ENCODE measurements at regions not wholly inside any gene's neighbourhood (a gene's known extent, or its start where the extent isn't known, plus 50 kb on each side); places are given as distances from the start of the nearest gene placed in this dataset.
"Not testable (repeated sequence)": the region's sequence is repeated elsewhere in the genome, so short reads cannot be mapped to it uniquely, and the experiment has no call there.

DNA sequence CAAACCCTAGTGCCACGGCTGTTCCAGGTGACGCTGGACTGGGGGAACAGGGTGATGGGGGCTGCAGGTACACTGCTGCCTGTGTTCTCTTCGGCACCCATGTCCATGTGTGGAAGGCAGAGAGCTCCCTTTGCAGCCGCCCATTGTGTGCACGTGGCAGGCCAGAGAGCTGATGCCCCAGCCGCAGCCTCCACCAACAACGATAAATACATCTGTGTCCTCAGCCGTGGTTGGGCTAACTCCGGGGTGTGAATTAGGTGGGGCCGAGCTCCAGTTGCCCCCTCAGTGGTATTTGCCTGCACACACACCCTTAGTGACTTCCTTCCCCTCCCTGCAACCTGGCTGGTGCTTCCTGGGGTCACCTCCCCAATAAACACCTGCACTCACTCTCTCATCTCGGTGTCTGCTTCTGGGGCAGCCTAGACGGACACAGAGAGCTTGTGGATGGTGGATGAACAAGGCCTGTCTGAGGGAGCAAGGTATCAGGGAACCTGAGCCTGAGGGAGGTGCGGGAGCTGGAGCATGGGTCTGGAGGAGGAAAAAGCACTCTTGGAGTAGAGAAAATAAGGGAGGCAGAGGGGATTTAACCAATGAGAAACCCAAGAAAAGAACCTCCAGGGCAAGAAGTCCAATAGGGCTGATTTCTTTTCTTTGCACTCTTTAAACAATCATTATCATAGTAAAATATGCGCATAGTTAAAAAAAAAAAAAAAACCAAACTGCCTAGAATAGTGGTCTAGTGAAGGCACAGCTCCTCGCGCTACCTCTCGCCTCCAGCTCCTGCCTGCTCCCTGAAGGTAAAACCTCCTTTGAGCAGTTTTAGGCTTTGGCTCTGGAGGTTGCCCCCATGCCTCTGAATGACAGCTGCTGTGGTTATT is 112.6 kb downstream of the ZNF664 start:
- Mint-ChIP-seq H3K27me3 (ENCODE audit: unreplicated experiment) (peaks cover 2% of the 10 kb centered on the region), H3K9me3 (ENCODE audit: unreplicated experiment) (no peaks in the 10 kb centered on the region), H3K27ac (ENCODE audit: unreplicated experiment) (no peak overlapping the region), H3K36me3 (ENCODE audit: low read depth, unreplicated experiment) (no peaks in the 10 kb centered on the region), H3K4me1 (ENCODE audit: unreplicated experiment) (peaks cover 6% of the 10 kb centered on the region), H3K4me3 (ENCODE audit: unreplicated experiment) (no peak overlapping the region)
- TF ChIP-seq, protein P1, sequence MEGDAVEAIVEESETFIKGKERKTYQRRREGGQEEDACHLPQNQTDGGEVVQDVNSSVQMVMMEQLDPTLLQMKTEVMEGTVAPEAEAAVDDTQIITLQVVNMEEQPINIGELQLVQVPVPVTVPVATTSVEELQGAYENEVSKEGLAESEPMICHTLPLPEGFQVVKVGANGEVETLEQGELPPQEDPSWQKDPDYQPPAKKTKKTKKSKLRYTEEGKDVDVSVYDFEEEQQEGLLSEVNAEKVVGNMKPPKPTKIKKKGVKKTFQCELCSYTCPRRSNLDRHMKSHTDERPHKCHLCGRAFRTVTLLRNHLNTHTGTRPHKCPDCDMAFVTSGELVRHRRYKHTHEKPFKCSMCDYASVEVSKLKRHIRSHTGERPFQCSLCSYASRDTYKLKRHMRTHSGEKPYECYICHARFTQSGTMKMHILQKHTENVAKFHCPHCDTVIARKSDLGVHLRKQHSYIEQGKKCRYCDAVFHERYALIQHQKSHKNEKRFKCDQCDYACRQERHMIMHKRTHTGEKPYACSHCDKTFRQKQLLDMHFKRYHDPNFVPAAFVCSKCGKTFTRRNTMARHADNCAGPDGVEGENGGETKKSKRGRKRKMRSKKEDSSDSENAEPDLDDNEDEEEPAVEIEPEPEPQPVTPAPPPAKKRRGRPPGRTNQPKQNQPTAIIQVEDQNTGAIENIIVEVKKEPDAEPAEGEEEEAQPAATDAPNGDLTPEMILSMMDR (IDR thresholded peaks at IDR 0.05; ENCODE audit: unreplicated experiment): no peak
- DNase-seq (ENCODE audit: low spot score): no peak

DNA sequence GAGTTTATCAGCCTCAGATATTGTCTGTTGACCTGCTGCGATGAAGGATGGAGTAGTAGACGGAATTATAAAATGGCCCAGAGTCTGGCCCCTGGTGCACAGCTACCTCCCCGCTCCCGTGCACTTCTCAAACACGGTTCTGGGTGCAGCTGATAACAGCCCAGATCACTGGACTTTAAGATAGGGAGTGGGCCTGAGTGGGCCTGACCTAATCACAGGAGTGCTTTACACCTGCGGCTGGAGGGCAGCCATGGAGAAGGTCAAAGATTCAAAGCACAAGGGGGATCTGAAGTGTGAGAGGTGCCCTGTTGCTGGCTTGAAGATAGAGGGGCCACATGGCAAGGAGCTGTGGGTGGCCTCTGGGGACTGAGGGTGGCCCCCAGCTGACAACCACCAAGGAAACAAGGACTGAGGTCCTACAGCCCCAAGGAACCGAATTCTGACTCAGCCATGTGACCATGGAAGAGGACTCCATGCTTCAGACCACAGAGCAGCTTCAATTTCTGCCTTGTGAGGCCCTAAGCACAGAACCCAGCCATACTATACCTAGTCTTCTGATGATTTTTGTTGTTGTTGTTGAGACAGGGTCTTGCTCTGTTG is 113.4 kb downstream of the ZNF664 start:
- TF ChIP-seq, protein P1 (IDR thresholded peaks at IDR 0.05; ENCODE audit: unreplicated experiment): no peak
- H3K27me3 Mint-ChIP-seq (ENCODE audit: unreplicated experiment): peaks cover 2% of the 10 kb centered on the region
- DNase-seq (ENCODE audit: low spot score): no peak
- H3K4me1 Mint-ChIP-seq (ENCODE audit: unreplicated experiment): peaks cover 6% of the 10 kb centered on the region
- H3K9me3 Mint-ChIP-seq (ENCODE audit: unreplicated experiment): no peaks in the 10 kb centered on the region
- no peak overlapping the region for H3K4me3 Mint-ChIP-seq (ENCODE audit: unreplicated experiment)
- H3K27ac Mint-ChIP-seq (ENCODE audit: unreplicated experiment): no peak overlapping the region
- H3K36me3 Mint-ChIP-seq (ENCODE audit: low read depth, unreplicated experiment): peaks cover under 1% of the 10 kb centered on the region

DNA sequence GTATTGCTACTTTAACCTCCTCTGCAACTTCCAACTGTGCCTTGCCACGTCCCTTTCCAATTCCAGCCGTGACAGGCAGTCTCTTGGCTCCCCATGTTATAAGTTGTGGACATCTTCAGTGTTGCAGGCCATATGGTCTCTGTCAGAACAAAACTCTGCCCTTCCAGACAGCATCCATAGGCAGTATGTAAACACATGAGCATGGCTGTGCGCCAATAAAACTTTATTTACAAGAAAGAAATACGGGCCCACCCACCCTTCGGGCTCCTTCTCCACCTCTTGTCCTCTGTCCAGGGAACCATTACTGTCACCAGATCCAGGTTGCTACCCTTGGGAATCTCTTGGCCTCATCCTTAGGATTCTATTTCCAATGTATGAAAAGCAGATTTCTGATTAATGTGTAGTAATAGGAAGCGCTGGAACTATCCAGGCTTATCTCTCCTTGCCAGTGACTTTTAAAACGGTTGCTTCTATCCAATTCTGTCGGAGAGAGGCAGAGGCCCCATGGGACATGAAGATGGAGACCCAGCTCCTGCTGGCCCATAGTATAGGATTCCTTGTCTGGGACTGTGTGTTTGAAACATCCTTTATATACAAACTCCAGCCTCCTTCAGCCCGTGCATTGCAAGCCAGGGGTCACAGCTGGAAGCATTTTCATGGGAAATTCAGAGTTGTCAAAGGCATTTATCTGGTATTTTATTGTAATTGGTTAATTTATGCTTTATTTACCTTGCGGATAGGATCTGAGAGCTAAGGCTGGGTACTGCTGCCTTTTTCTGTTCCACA is 114.4 kb downstream of the ZNF664 start:
- Mint-ChIP-seq H3K27ac (ENCODE audit: unreplicated experiment) (no peak overlapping the region), H3K4me3 (ENCODE audit: unreplicated experiment) (no peak overlapping the region), H3K4me1 (ENCODE audit: unreplicated experiment) (peaks cover 6% of the 10 kb centered on the region), H3K9me3 (ENCODE audit: unreplicated experiment) (no peaks in the 10 kb centered on the region), H3K27me3 (ENCODE audit: unreplicated experiment) (peaks cover 2% of the 10 kb centered on the region), H3K36me3 (ENCODE audit: low read depth, unreplicated experiment) (peaks cover 3% of the 10 kb centered on the region)
- DNase-seq (ENCODE audit: low spot score): no peak
- TF ChIP-seq, protein P1 (IDR thresholded peaks at IDR 0.05; ENCODE audit: unreplicated experiment): no peak

DNA sequence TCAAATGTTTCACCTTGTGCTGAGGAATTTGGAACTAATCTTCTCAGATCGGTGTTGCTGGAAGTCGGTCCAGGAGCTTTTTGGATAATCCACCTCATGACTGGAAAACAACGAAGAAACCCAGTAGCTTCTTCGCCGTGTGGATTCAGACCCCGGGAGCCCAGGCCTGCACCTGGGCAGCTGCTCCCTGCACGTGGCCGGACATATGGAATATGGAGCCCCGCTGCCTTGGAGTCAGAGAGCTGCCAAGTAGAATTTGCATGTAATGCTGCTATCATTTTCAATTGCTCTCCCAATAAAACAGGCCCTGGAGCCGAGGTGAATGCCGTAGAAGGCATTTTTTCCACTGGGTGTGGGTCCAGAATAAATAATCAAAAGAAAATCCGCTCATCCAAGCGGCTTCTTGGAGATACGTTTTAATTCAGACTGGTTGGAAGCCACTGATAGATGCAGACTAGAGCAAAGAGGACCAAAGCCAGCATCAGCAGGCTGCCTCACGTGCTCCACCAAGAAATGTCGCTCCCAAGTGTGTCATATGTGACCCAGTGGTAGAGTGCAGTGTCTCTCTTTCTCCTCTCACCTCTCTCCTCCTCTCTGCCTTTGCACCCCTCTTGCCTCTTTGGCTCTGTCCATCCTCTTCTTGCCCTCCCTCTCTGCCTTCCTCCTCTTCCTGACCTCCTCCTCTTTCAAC is 115.3 kb downstream of the ZNF664 start:
- peaks cover 2% of the 10 kb centered on the region for H3K27me3 Mint-ChIP-seq (ENCODE audit: unreplicated experiment)
- peak overlapping the region; percentile 50 for H3K27ac Mint-ChIP-seq (ENCODE audit: unreplicated experiment)
- H3K9me3 Mint-ChIP-seq (ENCODE audit: unreplicated experiment): no peaks in the 10 kb centered on the region
- no peak for DNase-seq (ENCODE audit: low spot score)
- peaks cover 3% of the 10 kb centered on the region for H3K36me3 Mint-ChIP-seq (ENCODE audit: low read depth, unreplicated experiment)
- TF ChIP-seq, protein P1 (IDR thresholded peaks at IDR 0.05; ENCODE audit: unreplicated experiment): no peak
- peaks cover 6% of the 10 kb centered on the region for H3K4me1 Mint-ChIP-seq (ENCODE audit: unreplicated experiment)
- no peak overlapping the region for H3K4me3 Mint-ChIP-seq (ENCODE audit: unreplicated experiment)

DNA sequence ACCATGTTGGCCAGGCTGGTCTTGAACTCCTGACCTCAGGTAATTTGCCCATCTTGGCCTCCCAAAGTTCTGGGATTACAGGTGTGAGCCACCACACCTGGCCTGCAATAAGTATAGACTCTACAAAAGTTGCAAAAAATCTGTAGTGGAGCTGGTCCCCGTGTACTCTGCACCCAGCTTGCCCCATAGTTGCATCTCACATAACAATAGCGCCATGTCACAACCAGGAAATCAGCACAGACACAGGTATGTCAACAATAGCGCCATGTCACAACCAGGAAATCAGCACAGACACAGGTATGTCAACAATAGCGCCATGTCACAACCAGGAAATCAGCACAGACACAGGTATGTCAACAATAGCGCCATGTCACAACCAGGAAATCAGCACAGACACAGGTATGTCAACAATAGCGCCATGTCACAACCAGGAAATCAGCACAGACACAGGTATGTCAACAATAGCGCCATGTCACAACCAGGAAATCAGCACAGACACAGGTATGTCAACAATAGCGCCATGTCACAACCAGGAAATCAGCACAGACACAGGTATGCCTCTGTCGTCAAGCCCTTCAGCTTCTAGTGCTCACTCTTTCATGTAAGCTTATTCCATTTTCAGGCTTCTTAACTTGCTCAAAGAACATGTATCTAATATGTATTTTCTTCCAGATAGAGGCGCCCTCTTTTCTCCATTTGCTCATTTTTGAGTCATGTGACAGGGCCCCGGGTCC is 116.3 kb downstream of the ZNF664 start:
- H3K27me3 Mint-ChIP-seq (ENCODE audit: unreplicated experiment); H3K36me3 Mint-ChIP-seq (ENCODE audit: low read depth, unreplicated experiment); H3K4me1 Mint-ChIP-seq (ENCODE audit: unreplicated experiment); DNase-seq (ENCODE audit: low spot score); H3K4me3 Mint-ChIP-seq (ENCODE audit: unreplicated experiment); H3K9me3 Mint-ChIP-seq (ENCODE audit: unreplicated experiment): not testable (repeated sequence)
- H3K27ac Mint-ChIP-seq (ENCODE audit: unreplicated experiment): peak overlapping the region; percentile 67

Measured in endothelial cell (in vitro differentiated cells).